LNCaP clone FGC (cell line): ENCODE measurements at regions not wholly inside any gene's neighbourhood (a gene's known extent, or its start where the extent isn't known, plus 50 kb on each side); places are given as distances from the start of the nearest gene placed in this dataset.

ENCODE experiments used
- DNase-seq: peaks from one replicate; pipeline ENCODE4 v3.0.0-alpha.2; 2011; ENCODE audit warnings: low read depth
- H3K4me3 ChIP-seq: 2 replicates; pipeline ENCODE4 v1.5.1; 2011; ENCODE audit warnings: mild to moderate bottlenecking, low read depth, low read length, control low read depth
- TF ChIP-seq, protein P1 (sequence below): IDR thresholded peaks from 2 replicates; pipeline ENCODE4 v1.5.1; 2012; ENCODE audit warnings: mild to moderate bottlenecking; ENCODE audit not compliant: control insufficient read depth, insufficient read depth; ENCODE audit errors: extremely low read depth

- no peak overlapping the region for H3K4me3 ChIP-seq
- TF ChIP-seq, protein P1, sequence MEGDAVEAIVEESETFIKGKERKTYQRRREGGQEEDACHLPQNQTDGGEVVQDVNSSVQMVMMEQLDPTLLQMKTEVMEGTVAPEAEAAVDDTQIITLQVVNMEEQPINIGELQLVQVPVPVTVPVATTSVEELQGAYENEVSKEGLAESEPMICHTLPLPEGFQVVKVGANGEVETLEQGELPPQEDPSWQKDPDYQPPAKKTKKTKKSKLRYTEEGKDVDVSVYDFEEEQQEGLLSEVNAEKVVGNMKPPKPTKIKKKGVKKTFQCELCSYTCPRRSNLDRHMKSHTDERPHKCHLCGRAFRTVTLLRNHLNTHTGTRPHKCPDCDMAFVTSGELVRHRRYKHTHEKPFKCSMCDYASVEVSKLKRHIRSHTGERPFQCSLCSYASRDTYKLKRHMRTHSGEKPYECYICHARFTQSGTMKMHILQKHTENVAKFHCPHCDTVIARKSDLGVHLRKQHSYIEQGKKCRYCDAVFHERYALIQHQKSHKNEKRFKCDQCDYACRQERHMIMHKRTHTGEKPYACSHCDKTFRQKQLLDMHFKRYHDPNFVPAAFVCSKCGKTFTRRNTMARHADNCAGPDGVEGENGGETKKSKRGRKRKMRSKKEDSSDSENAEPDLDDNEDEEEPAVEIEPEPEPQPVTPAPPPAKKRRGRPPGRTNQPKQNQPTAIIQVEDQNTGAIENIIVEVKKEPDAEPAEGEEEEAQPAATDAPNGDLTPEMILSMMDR: no peak
- DNase-seq: no peak
Observed at GRCh38 chr5:87888139-87888538, 380.5 kb downstream of the TMEM161B start.

DNA sequence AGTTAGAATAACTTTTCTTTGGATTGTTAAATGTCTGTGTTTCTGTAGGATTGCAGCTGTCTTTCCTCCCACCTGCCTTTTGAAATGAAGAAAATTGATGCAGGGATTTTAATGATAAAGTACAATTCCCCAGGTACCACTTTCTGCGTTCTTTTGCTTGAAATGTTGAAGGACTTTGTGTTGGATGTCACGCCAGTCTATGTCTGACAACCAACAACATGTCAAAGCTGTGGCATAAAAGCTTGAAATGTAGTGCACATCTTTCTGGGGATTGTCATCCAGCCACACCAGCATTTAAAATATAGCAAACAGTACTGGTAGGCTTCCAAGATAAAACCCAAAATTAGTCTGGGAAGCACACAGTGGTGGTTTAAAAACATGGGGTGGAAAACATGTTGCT lies 381.4 kb downstream of the TMEM161B start:
- DNase-seq: no peak
- TF ChIP-seq, protein P1: no peak
- H3K4me3 ChIP-seq: no peak overlapping the region

DNA sequence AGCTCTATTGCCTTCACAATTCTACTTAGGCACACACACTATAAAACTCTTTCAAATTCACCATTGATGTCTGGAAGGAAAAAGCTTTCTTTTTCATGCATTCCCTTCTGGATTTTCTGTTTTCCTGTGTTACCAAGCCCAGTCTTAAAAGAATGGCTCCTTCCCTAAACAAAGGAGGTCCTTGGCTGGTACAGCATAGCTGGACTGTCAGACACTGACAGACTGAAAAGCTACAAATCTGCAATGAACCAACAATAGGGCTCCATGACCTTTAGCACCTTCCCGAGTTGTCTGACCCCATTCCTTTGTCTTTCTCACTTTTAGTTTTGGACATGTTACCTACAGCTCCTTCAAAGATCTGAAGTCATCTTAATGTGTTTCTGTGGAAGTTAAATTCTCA lies 382.5 kb downstream of the TMEM161B start:
- H3K4me3 ChIP-seq: no peak overlapping the region
- TF ChIP-seq, protein P1: no peak
- DNase-seq: no peak

GRCh38 chr5:87885758-87886157 lies 382.9 kb downstream of the TMEM161B start:
- no peak overlapping the region for H3K4me3 ChIP-seq
- TF ChIP-seq, protein P1: peak; percentile 46
- DNase-seq: no peak

DNA sequence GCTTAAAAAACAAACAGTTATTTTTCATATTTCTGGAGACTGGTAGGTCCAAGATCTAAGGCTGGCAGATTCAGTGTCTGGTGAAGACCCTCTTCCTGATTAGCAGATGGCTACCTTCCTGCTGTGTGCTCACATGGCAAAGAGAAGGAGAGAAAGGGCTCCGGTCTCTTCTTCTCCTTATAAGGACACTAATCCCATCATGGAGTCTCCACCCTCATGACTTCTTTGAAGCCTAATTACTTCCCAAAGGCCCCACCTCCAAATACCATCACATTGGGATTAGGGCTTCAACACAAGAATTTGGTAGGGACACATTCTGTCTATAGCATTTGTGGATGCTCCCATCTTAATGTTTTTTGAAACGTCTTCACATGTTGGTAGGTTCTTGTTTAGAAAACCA lies 391.1 kb downstream of the TMEM161B start:
- DNase-seq: no peak
- no peak overlapping the region for H3K4me3 ChIP-seq

DNA sequence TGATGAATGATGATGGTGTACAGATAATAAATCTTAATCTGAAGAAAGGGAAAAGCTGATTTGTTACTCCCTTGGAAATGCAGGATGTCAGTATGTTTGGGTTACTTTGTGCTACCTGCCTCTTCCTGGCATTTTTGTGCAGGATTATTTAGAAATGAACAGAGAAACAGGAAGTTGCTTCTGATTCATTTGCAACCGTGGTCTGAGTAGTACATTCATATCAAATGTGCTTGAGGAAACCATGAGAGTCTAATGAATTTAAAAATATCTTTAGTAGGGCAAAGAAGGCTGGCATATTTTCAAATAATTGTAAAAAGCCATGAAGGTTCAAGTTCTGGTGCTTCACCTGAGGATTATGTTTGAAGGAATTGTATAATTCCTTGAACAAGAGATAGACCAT lies 391.6 kb downstream of the TMEM161B start:
- TF ChIP-seq, protein P1: no peak
- DNase-seq: no peak

More for the DNA sequence above, 391.1 kb downstream of the TMEM161B start:
- TF ChIP-seq, protein P1: no peak

DNA sequence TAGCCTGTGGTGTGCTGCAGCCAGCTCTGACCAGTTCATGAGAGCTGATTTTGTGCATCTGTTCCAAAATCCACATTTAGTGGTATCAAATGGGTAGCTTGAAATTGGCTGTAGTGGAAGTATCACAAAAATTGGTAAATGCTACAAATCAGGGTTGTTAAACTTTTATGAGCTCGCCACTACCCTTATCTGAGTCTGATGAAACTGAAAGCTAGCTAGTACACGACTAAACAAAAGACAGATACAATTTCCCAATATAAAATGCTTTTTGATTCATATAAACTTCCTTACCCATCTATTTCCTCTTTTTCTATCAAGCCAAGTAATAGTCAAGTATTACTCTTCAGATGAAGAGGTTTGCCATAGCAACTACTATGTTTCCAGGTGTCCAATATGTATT lies 392.0 kb downstream of the TMEM161B start:
- H3K4me3 ChIP-seq: no peak overlapping the region
- DNase-seq: no peak
- TF ChIP-seq, protein P1: no peak

More for the DNA sequence above, 391.6 kb downstream of the TMEM161B start:
- H3K4me3 ChIP-seq: no peak overlapping the region
